Esophagus (tissue), 2 donors: ENCODE measurements at regions not wholly inside any gene's neighbourhood (a gene's known extent, or its start where the extent isn't known, plus 50 kb on each side); places are given as distances from the start of the nearest gene placed in this dataset.

ENCODE experiments used
- H3K27ac ChIP-seq, 2 donors: one replicate each; pipeline ENCODE4 v1.5.1; 2013; ENCODE audit warnings: low read depth in 2 of 2, mild to moderate bottlenecking in 2 of 2, inconsistent platforms in 1 of 2, low read length in 1 of 2, moderate library complexity in 1 of 2
- H3K27me3 ChIP-seq, 2 donors: one replicate each; pipeline ENCODE4 v1.6.1; 2013; ENCODE audit warnings: low read length in 2 of 2, control low read depth in 1 of 2, mild to moderate bottlenecking in 1 of 2; ENCODE audit not compliant: insufficient read depth in 2 of 2, control insufficient read depth in 1 of 2
- H3K36me3 ChIP-seq, 2 donors: one replicate each; pipeline ENCODE4 v1.6.1; 2013; ENCODE audit warnings: low read length in 1 of 2; ENCODE audit not compliant: control insufficient read depth in 2 of 2, insufficient read depth in 2 of 2
- H3K4me1 ChIP-seq, 2 donors: one replicate each; pipeline ENCODE4 v1.6.1; 2013; ENCODE audit warnings: low read length in 1 of 2; ENCODE audit not compliant: control insufficient read depth in 2 of 2, insufficient read depth in 2 of 2
- H3K4me3 ChIP-seq, 2 donors: one replicate each; pipeline ENCODE4 v1.5.1; 2013; ENCODE audit warnings: low read length in 2 of 2, mild to moderate bottlenecking in 2 of 2, low read depth in 1 of 2, moderate library complexity in 1 of 2
- H3K9me3 ChIP-seq, 2 donors: one replicate each; pipeline ENCODE4 v1.6.1; 2013; ENCODE audit warnings: mild to moderate bottlenecking in 2 of 2, low read depth in 1 of 2, low read length in 1 of 2, moderate library complexity in 1 of 2; ENCODE audit not compliant: control insufficient read depth in 2 of 2, insufficient read depth in 1 of 2
- WGBS, 2 donors: extraction: QIAGEN DNeasy Blood & Tissue Kit; methylation state at CpG; one replicate each; pipeline ENCODE4 v1.1.7; 2013; 5-methylcytosine and 5-hydroxymethylcytosine counted together
- donor health status: healthy with polysubstance abuse.
- donor health status: Bipolar disorder and iron deficiency.

- H3K27me3 ChIP-seq, result no peaks in the 10 kb centered on the region
- no peak overlapping the region for H3K4me3 ChIP-seq
- no peak overlapping the region for H3K27ac ChIP-seq
- H3K36me3 ChIP-seq, result no peaks in the 10 kb centered on the region
- no peaks in the 10 kb centered on the region for H3K4me1 ChIP-seq
- WGBS, 2 donors, result 81 to 92% methylated on average over 6 of the region's 6 CpGs
- peaks cover 4 to 7% of the 10 kb centered on the region in 2 donors for H3K9me3 ChIP-seq
Observed at GRCh38 chr1:5376538-5377247, 615.5 kb downstream of the NPHP4 start.

- Histone ChIP-seq H3K4me3 (no peak overlapping the region), H3K27me3 (no peaks in the 10 kb centered on the region), H3K4me1 (no peaks in the 10 kb centered on the region), H3K36me3 (no peaks in the 10 kb centered on the region), H3K9me3 (peaks cover 4 to 7% of the 10 kb centered on the region in 2 donors), H3K27ac (no peak overlapping the region)
- 64 to 69% methylated on average over 6 of the region's 6 CpGs for WGBS, 2 donors
Observed at GRCh38 chr1:5375481-5375880, 616.7 kb downstream of the NPHP4 start.

GRCh38 chr1:5374192-5374591 is 618.0 kb downstream of the NPHP4 start:
- no peaks in the 10 kb centered on the region for H3K36me3 ChIP-seq
- WGBS, 2 donors, result 80 to 83% methylated on average over 4 of the region's 4 CpGs
- no peaks in the 10 kb centered on the region for H3K27me3 ChIP-seq
- no peak overlapping the region for H3K4me3 ChIP-seq
- H3K4me1 ChIP-seq, result no peaks in the 10 kb centered on the region
- H3K27ac ChIP-seq, result no peak overlapping the region
- H3K9me3 ChIP-seq, result peaks cover 4 to 7% of the 10 kb centered on the region in 2 donors

- H3K9me3 ChIP-seq, result peaks cover 4 to 7% of the 10 kb centered on the region in 2 donors
- H3K27me3 ChIP-seq, result no peaks in the 10 kb centered on the region
- no peaks in the 10 kb centered on the region for H3K36me3 ChIP-seq
- H3K4me3 ChIP-seq, result no peak overlapping the region
- no peaks in the 10 kb centered on the region for H3K4me1 ChIP-seq
- WGBS, 2 donors, result 80 to 84% methylated on average over 4 of the region's 4 CpGs
- H3K27ac ChIP-seq, result no peak overlapping the region
Observed at GRCh38 chr1:5373281-5373680, 618.9 kb downstream of the NPHP4 start.

- WGBS, 2 donors, result 83 to 89% methylated on average over 7 of the region's 7 CpGs
- Histone ChIP-seq H3K36me3 (no peaks in the 10 kb centered on the region), H3K4me3 (no peak overlapping the region), H3K27ac (no peak overlapping the region), H3K27me3 (no peaks in the 10 kb centered on the region), H3K9me3 (peaks cover 4 to 7% of the 10 kb centered on the region in 2 donors), H3K4me1 (no peaks in the 10 kb centered on the region)
Observed at GRCh38 chr1:5371270-5371669, 621.0 kb downstream of the NPHP4 start.

- H3K27me3 ChIP-seq, result no peaks in the 10 kb centered on the region
- WGBS, 2 donors, result 65 to 73% methylated on average over 3 of the region's 3 CpGs
- no peak overlapping the region for H3K27ac ChIP-seq
Observed at GRCh38 chr1:5370311-5370710, 621.9 kb downstream of the NPHP4 start.

GRCh38 chr1:5369223-5369622 is 623.0 kb downstream of the NPHP4 start:
- Histone ChIP-seq H3K27me3 (no peaks in the 10 kb centered on the region), H3K36me3 (no peaks in the 10 kb centered on the region), H3K4me1 (no peaks in the 10 kb centered on the region), H3K9me3 (peaks cover 7 to 8% of the 10 kb centered on the region in 2 donors), H3K4me3 (no peak overlapping the region), H3K27ac (no peak overlapping the region)
- 59 to 61% methylated on average over 1 of the region's 1 CpG for WGBS, 2 donors

More at GRCh38 chr1:5370311-5370710, 621.9 kb downstream of the NPHP4 start:
- no peak overlapping the region for H3K4me3 ChIP-seq
- peaks cover 4 to 7% of the 10 kb centered on the region in 2 donors for H3K9me3 ChIP-seq
- no peaks in the 10 kb centered on the region for H3K36me3 ChIP-seq
- H3K4me1 ChIP-seq, result no peaks in the 10 kb centered on the region

- no peak overlapping the region for H3K4me3 ChIP-seq
- 67 to 85% methylated on average over 5 of the region's 5 CpGs for WGBS, 2 donors
- no peaks in the 10 kb centered on the region for H3K27me3 ChIP-seq
- H3K9me3 ChIP-seq, result peaks cover 3 to 6% of the 10 kb centered on the region in 2 donors
- H3K36me3 ChIP-seq, result no peaks in the 10 kb centered on the region
- H3K27ac ChIP-seq, result no peak overlapping the region
- H3K4me1 ChIP-seq, result no peaks in the 10 kb centered on the region
Observed at GRCh38 chr1:5368201-5368600, 624.0 kb downstream of the NPHP4 start.

- H3K4me1 ChIP-seq, result no peaks in the 10 kb centered on the region
- H3K36me3 ChIP-seq, result no peaks in the 10 kb centered on the region
- H3K4me3 ChIP-seq, result no peak overlapping the region
- 80 to 89% methylated on average over 6 of the region's 6 CpGs for WGBS, 2 donors
- H3K9me3 ChIP-seq, result peaks cover 0 to 4% of the 10 kb centered on the region in 2 donors
- no peaks in the 10 kb centered on the region for H3K27me3 ChIP-seq
- H3K27ac ChIP-seq, result no peak overlapping the region
Observed at GRCh38 chr1:5367306-5367705, 624.9 kb downstream of the NPHP4 start.

GRCh38 chr1:5365751-5366150 is 626.5 kb downstream of the NPHP4 start:
- 68 to 75% methylated on average over 5 of the region's 5 CpGs for WGBS, 2 donors

More at GRCh38 chr1:5365751-5366150, 626.5 kb downstream of the NPHP4 start:
- Histone ChIP-seq H3K9me3 (peaks cover 0 to 4% of the 10 kb centered on the region in 2 donors), H3K36me3 (no peaks in the 10 kb centered on the region), H3K27ac (no peak overlapping the region), H3K27me3 (no peaks in the 10 kb centered on the region), H3K4me3 (no peak overlapping the region), H3K4me1 (no peaks in the 10 kb centered on the region)
